Kidney epithelial cell (primary cell): ENCODE measurements at regions not wholly inside any gene's neighbourhood (a gene's known extent, or its start where the extent isn't known, plus 50 kb on each side); places are given as distances from the start of the nearest gene placed in this dataset.

Experiments used
- DNase-seq: peaks from one replicate; pipeline ENCODE4 v3.0.0-alpha.2; 2010; ENCODE audit warnings: low read depth
- H3K27me3 ChIP-seq: 2 replicates; pipeline ENCODE4 v1.6.0; 2011; ENCODE audit warnings: low read length; ENCODE audit not compliant: control insufficient read depth, insufficient read depth
- H3K36me3 ChIP-seq: 2 replicates; pipeline ENCODE4 v1.5.1; 2011; ENCODE audit warnings: low read length; ENCODE audit not compliant: control insufficient read depth, insufficient read depth
- H3K4me3 ChIP-seq: 2 replicates; pipeline ENCODE4 v1.5.1; 2011; ENCODE audit warnings: low read depth, mild to moderate bottlenecking, control low read depth, low read length
- TF ChIP-seq, protein P1 (sequence below): IDR thresholded peaks from 2 replicates; pipeline ENCODE4 v1.5.1; 2011; ENCODE audit warnings: mild to moderate bottlenecking, moderate library complexity, low read length, control low read depth, inconsistent platforms; ENCODE audit not compliant: insufficient read depth, poor library complexity, severe bottlenecking

DNA sequence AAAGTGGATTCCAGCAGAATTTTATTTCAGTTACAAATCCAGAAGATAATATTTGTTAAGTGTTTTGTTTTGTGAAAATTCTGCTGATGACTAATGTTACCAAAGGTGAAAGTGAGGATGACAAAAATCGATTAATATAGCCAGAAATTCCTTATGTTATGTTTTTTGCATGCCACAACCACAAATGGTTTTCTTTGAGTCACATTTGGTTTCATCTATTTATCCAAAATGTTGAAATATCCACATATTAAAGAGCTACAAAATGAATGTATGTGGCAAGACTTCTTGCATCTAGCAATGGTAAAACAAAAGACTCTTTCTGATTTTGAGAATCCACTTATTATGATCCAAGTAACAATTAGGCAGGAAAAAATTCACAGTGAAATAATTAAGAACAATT lies 150.1 kb upstream of the LRRC4C start:
- no peak for DNase-seq
- H3K27me3 ChIP-seq, result no peaks in the 10 kb centered on the region
- no peaks in the 10 kb centered on the region for H3K36me3 ChIP-seq
- no peak overlapping the region for H3K4me3 ChIP-seq
- TF ChIP-seq, protein P1, sequence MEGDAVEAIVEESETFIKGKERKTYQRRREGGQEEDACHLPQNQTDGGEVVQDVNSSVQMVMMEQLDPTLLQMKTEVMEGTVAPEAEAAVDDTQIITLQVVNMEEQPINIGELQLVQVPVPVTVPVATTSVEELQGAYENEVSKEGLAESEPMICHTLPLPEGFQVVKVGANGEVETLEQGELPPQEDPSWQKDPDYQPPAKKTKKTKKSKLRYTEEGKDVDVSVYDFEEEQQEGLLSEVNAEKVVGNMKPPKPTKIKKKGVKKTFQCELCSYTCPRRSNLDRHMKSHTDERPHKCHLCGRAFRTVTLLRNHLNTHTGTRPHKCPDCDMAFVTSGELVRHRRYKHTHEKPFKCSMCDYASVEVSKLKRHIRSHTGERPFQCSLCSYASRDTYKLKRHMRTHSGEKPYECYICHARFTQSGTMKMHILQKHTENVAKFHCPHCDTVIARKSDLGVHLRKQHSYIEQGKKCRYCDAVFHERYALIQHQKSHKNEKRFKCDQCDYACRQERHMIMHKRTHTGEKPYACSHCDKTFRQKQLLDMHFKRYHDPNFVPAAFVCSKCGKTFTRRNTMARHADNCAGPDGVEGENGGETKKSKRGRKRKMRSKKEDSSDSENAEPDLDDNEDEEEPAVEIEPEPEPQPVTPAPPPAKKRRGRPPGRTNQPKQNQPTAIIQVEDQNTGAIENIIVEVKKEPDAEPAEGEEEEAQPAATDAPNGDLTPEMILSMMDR, result no peak

DNA sequence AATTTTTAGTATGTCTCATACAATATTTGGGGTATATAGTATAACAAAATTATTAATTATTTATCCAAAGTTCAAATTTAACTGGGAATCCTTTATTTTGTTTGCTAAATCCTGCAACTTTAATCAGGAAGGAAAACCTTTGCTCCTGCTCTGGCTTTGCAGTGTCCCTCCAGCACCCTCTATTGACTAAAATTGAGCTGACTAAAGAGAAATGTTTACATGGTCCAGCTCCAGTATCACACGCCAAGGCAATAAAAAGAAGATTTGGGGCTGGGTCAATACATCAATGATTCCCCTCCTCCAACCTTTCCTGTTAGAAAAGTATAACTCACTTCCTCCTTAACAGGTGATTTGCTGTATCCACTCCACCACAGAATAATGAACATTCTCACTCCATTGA lies 153.0 kb upstream of the LRRC4C start:
- Histone ChIP-seq H3K36me3 (no peaks in the 10 kb centered on the region), H3K4me3 (no peak overlapping the region), H3K27me3 (no peaks in the 10 kb centered on the region)
- TF ChIP-seq, protein P1, result peak; percentile 41
- no peak for DNase-seq

GRCh38 chr11:41613326-41613725 lies 153.9 kb upstream of the LRRC4C start:
- TF ChIP-seq, protein P1, result no peak
- H3K36me3 ChIP-seq, result no peaks in the 10 kb centered on the region
- DNase-seq, result no peak
- H3K4me3 ChIP-seq, result no peak overlapping the region
- H3K27me3 ChIP-seq, result no peaks in the 10 kb centered on the region

DNA sequence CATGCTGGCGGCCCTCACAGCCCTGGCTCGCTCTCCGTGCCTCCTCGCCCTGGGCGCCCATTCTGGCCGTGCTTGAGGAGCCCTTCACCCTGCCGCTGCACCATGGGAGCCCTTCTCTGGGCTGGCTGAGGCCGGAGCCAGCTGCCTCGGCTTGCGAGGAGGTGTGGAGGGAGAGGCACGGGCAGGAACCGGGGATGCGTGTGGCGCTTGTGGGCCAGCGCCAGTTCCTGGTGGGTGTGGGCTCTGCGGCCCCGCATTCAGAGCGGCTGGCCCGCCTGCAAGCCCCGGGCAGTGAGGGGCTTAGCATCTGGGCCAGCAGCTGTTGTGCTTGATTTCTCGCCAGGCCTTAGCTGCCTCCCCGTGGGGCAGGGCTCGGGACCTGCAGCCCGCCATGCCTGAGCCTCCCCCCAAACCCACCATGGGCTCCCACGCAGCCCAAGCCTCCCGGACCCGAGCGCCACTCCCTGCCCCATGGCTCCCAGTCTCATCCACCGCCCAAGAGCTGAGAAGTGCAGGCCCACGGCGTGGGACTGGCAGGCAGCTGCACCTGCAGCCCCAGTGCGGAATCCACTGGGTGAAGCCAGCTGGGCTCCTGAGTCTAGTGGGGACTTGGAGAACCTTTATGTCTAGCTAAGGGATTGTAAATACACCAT lies 163.4 kb upstream of the LRRC4C start:
- no peak for DNase-seq
- H3K4me3 ChIP-seq, result no peak overlapping the region
- TF ChIP-seq, protein P1, result no peak
- H3K27me3 ChIP-seq, result no peaks in the 10 kb centered on the region
- no peaks in the 10 kb centered on the region for H3K36me3 ChIP-seq

GRCh38 chr11:41659985-41660384 lies 200.5 kb upstream of the LRRC4C start:
- no peaks in the 10 kb centered on the region for H3K36me3 ChIP-seq
- H3K27me3 ChIP-seq, result no peaks in the 10 kb centered on the region
- no peak overlapping the region for H3K4me3 ChIP-seq
- TF ChIP-seq, protein P1, result no peak
- DNase-seq, result no peak

DNA sequence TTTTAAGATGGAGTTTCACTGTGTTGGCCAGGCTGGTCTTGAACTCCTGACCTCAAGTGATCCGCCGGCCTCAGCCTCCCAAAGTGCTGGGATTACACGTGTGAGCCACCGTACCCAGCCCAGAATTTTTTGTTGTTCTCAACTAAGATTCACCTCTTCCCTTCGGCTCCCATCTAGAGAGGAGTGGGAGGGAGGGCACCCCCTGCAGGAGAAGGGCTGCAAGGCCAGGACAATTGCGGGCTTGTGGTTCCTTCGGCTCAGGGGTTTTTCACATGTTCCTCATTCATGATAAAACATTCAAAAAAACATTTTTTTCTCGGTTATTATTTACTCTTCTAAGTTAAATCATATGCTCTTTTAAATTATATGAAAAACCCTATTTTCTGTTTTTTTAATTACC lies 201.1 kb upstream of the LRRC4C start:
- Histone ChIP-seq H3K36me3 (no peaks in the 10 kb centered on the region), H3K27me3 (no peaks in the 10 kb centered on the region), H3K4me3 (no peak overlapping the region)
- TF ChIP-seq, protein P1, result peak; percentile 5
- no peak for DNase-seq
